ENCODE measurements at regions not wholly inside any gene's neighbourhood (a gene's known extent, or its start where the extent isn't known, plus 50 kb on each side); places are given as distances from the start of the nearest gene placed in this dataset.

GRCh38 chr9:535356-535755 is 306.1 kb upstream of the DMRT1 start:
- no peak for TF ChIP-seq CTCF (conservative IDR thresholded peaks at IDR 0.05; ENCODE audit: low read depth in 2 of 2)
- TF ChIP-seq EZH2 (IDR thresholded peaks at IDR 0.05; ENCODE audit: low read depth, unreplicated experiment): no peak
- TF ChIP-seq REST (IDR thresholded peaks at IDR 0.05; ENCODE audit: unreplicated experiment): no peak
- no peak for TF ChIP-seq JUNB (IDR thresholded peaks at IDR 0.05; ENCODE audit: unreplicated experiment)
- TF ChIP-seq EZH2phosphoT487 (IDR thresholded peaks at IDR 0.05; ENCODE audit: unreplicated experiment): no peak
- no peak for TF ChIP-seq CREB1 (CRISPR knock-in tag; IDR thresholded peaks at IDR 0.05; ENCODE audit: low read depth)
- TF ChIP-seq POLR2AphosphoS5 (IDR thresholded peaks at IDR 0.05; ENCODE audit: low read depth): no peak
- no peak for TF ChIP-seq ETS1 (IDR thresholded peaks at IDR 0.05)
- TF ChIP-seq ZNF114 (CRISPR knock-in tag; IDR thresholded peaks at IDR 0.05): no peak
- no peak for TF ChIP-seq ZNF331 (CRISPR knock-in tag; IDR thresholded peaks at IDR 0.05; ENCODE audit: low read depth)
- TF ChIP-seq NANOG (IDR thresholded peaks at IDR 0.05; ENCODE audit: borderline replicate concordance): no peak
- TF ChIP-seq STAT1 (IDR thresholded peaks at IDR 0.05; ENCODE audit: unreplicated experiment): no peak

All from GM23338 (cell line).